Activated CD4-positive, alpha-beta memory T cell treated with anti-CD3 and anti-CD28 coated beads, Interleukin-2, amount 10 ng/mL, durations not matched to agents 7 days and 5 days (primary cell): ENCODE measurements at regions not wholly inside any gene's neighbourhood (a gene's known extent, or its start where the extent isn't known, plus 50 kb on each side); places are given as distances from the start of the nearest gene placed in this dataset.

Experiments used
- CTCF ChIA-PET: fragments of 350-600 bp; sonication (Branson Sonifier 250); formaldehyde crosslinking; loops from one replicate; lab custom pipeline; 2021; ENCODE audit warnings: antibody characterized with exemption, inconsistent platforms; lab: Charles Lee
- POLR2A ChIA-PET: fragments of 350-600 bp; sonication (Branson Sonifier 250); formaldehyde crosslinking; loops from one replicate; lab custom pipeline; 2021; ENCODE audit warnings: antibody characterized with exemption; lab: Charles Lee
- DNase-seq: peaks from one replicate; pipeline ENCODE4 v3.0.0-alpha.2; 2020
- H3K27ac Mint-ChIP-seq: one replicate; pipeline ENCODE4 v1.8.0; 2021; ENCODE audit warnings: mild to moderate bottlenecking, mixed read lengths
- H3K27me3 Mint-ChIP-seq: one replicate; pipeline ENCODE4 v1.8.0; 2021; ENCODE audit warnings: mixed read lengths
- H3K36me3 Mint-ChIP-seq: one replicate; pipeline ENCODE4 v1.8.0; 2021; ENCODE audit warnings: low read depth, mixed read lengths
- H3K4me1 Mint-ChIP-seq: one replicate; pipeline ENCODE4 v1.8.0; 2021; ENCODE audit warnings: mixed read lengths
- H3K4me3 Mint-ChIP-seq: one replicate; pipeline ENCODE4 v1.8.0; 2021; ENCODE audit warnings: mild to moderate bottlenecking, mixed read lengths
- H3K9me3 Mint-ChIP-seq: one replicate; pipeline ENCODE4 v1.8.0; 2021; ENCODE audit warnings: mixed read lengths

DNA sequence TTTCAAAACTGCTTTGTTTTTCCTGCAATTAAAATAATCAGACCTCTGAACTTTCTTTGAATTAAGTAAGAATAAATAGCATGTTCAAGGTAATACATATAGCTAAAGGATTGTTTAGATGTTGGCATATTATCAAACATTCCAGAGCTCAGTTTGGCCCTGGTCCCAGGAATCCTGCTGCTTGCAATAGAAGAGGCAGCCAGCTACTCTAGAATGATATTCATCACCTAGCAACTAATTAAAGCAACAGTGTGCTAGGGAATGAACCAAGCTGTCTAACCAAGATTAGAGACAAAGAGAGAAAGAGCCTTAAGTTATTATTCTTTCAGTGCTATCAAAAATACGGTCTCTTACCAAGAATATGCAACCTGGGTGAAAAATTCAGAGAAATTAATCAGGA is 460.9 kb downstream of the GABRG1 start:
- Mint-ChIP-seq H3K27me3 (no peaks in the 10 kb centered on the region), H3K4me3 (no peak overlapping the region), H3K9me3 (peaks cover 6% of the 10 kb centered on the region), H3K27ac (no peak overlapping the region), H3K4me1 (no peaks in the 10 kb centered on the region), H3K36me3 (no peaks in the 10 kb centered on the region)
- POLR2A ChIA-PET: no interaction called here
- CTCF ChIA-PET: no interaction called here
- no peak for DNase-seq

DNA sequence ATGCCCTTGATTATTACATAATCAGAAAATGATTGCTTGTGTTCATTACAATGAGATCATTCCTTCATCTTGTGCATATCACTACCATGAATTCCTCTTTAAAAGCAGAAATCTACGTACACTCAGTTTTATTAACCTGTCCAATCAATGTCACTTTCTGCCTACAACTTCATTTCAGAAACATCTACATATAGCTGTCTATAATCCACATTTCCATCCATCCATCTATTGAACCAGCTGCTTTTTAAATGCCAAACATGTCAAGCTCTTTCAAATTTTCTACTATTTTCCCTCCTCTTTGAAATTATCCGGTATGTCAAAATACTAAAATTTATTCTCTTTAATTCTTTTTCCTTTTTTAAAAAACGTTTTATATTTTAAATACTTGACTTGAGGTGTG is 462.0 kb downstream of the GABRG1 start:
- ChIA-PET POLR2A (no interaction called here), CTCF (no interaction called here)
- Mint-ChIP-seq H3K36me3 (no peaks in the 10 kb centered on the region), H3K27me3 (no peaks in the 10 kb centered on the region), H3K4me1 (no peaks in the 10 kb centered on the region), H3K4me3 (no peak overlapping the region), H3K27ac (no peak overlapping the region), H3K9me3 (peaks cover 4% of the 10 kb centered on the region)
- no peak for DNase-seq

DNA sequence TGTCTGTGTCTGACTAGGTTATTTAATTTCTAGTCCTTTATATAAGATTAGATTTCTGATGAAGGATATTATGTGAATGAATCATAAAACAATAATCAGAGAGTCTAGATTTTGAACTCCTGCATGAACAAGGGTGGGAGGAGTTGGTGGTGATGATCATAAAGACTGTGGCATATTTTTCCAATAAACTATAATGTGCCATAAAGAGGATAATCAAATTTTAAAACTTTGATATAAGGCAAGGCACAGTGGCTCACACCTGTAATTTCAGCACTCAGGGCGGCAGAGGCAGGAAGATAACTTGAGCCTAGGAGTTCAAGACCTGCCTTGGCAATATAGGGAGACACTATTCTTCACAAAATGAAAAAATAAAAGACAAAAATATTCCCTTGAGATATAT is 473.3 kb downstream of the GABRG1 start:
- no peaks in the 10 kb centered on the region for H3K4me1 Mint-ChIP-seq
- no peak overlapping the region for H3K27ac Mint-ChIP-seq
- H3K36me3 Mint-ChIP-seq: no peaks in the 10 kb centered on the region
- H3K4me3 Mint-ChIP-seq: no peak overlapping the region
- ChIA-PET POLR2A (no interaction called here), CTCF (no interaction called here)
- no peak for DNase-seq
- H3K9me3 Mint-ChIP-seq: peaks cover 7% of the 10 kb centered on the region
- no peaks in the 10 kb centered on the region for H3K27me3 Mint-ChIP-seq

DNA sequence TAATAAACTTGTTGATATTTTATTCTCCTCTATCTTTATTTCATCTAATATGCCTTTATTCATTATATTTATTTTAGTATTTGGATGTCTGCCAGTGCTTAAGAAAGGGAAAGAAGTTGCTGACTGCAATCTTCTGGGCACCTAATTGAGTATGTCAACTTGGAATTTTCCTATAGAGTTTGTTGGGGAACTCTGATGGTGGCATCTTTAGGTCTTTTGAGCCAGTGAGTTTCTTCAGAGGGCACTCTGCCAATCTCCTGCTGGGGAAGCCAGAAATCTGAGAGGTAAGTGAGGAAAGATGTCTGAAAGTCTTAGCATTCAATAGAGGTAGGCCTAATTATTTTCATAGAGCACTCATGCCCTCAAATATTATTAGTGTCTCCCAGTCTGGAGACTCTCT is 475.0 kb downstream of the GABRG1 start:
- Mint-ChIP-seq H3K36me3 (no peaks in the 10 kb centered on the region), H3K27ac (no peak overlapping the region)

DNA sequence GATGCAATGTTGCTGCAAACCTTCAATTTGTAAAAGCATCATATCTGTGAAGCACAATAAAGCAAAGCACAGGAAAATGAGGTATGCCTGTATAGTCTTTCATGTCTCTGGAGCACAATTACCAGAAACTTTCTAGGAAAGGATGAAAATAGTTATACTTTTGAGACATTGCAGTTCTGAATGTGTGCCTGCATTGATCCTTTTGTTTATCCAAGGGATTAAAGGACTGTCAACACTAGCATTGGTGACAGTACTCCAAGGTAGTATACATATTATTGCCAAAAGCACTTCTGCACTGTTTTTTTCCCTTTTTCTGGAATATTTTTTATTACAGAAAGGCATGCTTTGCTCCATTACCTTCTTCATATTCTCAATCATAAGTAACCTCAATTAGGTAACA is 476.0 kb downstream of the GABRG1 start:
- peaks cover 7% of the 10 kb centered on the region for H3K9me3 Mint-ChIP-seq
- POLR2A ChIA-PET: no interaction called here
- CTCF ChIA-PET: no interaction called here
- no peak overlapping the region for H3K4me3 Mint-ChIP-seq
- H3K36me3 Mint-ChIP-seq: no peaks in the 10 kb centered on the region
- H3K27ac Mint-ChIP-seq: no peak overlapping the region
- no peak for DNase-seq
- no peaks in the 10 kb centered on the region for H3K27me3 Mint-ChIP-seq
- H3K4me1 Mint-ChIP-seq: no peaks in the 10 kb centered on the region

More for the DNA sequence above, 475.0 kb downstream of the GABRG1 start:
- CTCF ChIA-PET: no interaction called here
- Mint-ChIP-seq H3K4me1 (no peaks in the 10 kb centered on the region), H3K4me3 (no peak overlapping the region), H3K27me3 (no peaks in the 10 kb centered on the region), H3K9me3 (peaks cover 7% of the 10 kb centered on the region)
- POLR2A ChIA-PET: no interaction called here
- DNase-seq: no peak

DNA sequence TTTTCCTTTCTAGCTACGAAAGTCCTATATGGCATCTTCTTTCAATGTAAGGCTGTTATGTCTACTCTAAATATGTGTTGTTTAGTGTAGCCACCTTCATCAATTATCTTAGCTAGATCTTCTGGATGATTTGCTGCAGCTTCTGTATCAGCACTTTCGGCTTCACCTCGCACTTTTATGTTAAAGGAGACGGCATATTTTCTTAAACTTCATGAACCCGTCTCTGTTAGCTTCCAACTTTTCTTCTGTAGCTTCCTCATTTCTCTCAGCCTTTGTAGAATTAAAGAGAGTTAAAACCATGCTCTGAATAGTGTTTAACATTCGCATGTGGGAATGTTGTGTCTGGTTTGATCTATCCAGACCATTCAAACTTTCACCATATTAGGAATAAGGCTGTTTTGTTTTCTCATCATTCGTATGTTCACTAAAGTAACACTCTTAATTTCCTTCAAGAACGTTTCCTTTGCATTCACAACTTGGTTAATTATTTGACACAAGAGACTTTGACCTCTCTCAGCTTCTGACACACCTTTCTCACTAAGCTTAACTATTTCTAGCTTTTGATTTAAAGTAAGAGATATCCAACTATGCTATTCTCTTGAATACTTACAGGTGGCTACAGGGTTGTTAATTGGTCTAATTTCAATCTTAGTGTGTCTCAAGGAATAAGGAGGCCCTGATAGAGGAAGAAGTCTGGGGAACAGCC is 476.8 kb downstream of the GABRG1 start:
- POLR2A ChIA-PET: no interaction called here
- Mint-ChIP-seq H3K4me1 (no peaks in the 10 kb centered on the region), H3K36me3 (no peaks in the 10 kb centered on the region), H3K27me3 (no peaks in the 10 kb centered on the region), H3K9me3 (peaks cover 3% of the 10 kb centered on the region), H3K4me3 (no peak overlapping the region), H3K27ac (no peak overlapping the region)
- no peak for DNase-seq
- CTCF ChIA-PET: no interaction called here

DNA sequence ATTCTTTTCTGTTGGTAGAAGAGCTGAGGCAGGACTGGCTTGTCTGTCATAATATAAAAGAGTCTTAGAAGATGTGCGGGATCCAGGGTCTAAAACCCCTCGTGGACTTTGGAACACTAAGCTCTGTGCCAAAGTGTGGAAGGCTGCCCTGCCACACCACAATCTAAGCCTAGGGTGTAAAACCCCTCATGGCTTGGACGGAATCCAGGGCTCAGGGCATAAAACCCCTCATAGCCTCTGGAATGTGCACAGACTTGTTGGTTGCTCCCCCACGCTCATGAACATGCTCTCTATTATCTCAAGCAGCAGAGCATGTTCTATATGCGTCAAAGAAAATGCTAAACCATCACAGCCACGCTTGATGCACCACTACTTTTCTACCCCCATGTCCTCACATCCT is 483.6 kb downstream of the GABRG1 start:
- no peaks in the 10 kb centered on the region for H3K4me1 Mint-ChIP-seq
- H3K4me3 Mint-ChIP-seq: no peak overlapping the region
- no peak overlapping the region for H3K27ac Mint-ChIP-seq
- no peaks in the 10 kb centered on the region for H3K27me3 Mint-ChIP-seq
- ChIA-PET POLR2A (no interaction called here), CTCF (no interaction called here)
- no peaks in the 10 kb centered on the region for H3K36me3 Mint-ChIP-seq
- DNase-seq: no peak
- H3K9me3 Mint-ChIP-seq: no peaks in the 10 kb centered on the region

DNA sequence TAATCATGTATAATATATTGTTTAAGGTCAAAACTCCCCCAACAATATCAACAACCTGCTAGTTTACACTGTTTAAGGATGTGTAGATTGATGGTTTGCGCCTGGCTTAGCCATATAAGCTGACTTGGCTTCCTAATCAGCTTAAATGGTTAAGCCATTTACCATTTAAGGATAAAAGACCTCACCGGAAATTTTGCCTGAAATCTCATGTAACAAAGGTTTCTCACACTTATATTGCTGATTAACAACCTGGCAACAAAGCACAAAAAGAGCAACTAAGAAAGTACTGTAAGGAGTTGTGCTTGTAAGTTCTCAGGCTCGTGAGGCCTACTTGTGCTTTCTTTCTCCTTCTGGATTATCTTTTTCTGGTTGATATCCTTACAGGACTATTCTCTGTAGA is 485.2 kb downstream of the GABRG1 start:
- Mint-ChIP-seq H3K4me3 (no peak overlapping the region), H3K36me3 (no peaks in the 10 kb centered on the region), H3K4me1 (no peaks in the 10 kb centered on the region), H3K9me3 (no peaks in the 10 kb centered on the region), H3K27ac (no peak overlapping the region), H3K27me3 (no peaks in the 10 kb centered on the region)
- ChIA-PET CTCF (no interaction called here), POLR2A (no interaction called here)
- no peak for DNase-seq

DNA sequence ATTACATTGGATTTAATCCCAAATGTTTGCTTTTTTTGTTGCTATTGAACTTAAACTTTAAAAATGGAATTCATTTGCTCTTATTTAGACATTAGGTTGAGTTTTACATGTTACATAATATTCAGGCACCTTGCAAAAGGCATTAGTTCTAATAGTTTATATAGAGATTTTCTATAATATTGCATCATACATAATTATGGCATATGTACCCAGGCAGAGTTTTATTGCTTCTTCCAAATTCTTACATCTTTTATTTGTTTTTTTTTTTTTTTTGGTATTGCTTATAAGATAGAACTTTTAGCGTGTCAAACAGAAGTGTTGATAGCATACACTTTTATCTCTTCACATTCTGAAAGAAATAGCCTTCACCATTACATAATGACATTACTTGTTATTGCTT is 487.7 kb downstream of the GABRG1 start:
- Mint-ChIP-seq H3K27me3 (no peaks in the 10 kb centered on the region), H3K36me3 (no peaks in the 10 kb centered on the region), H3K27ac (no peak overlapping the region), H3K4me3 (no peak overlapping the region), H3K9me3 (no peaks in the 10 kb centered on the region), H3K4me1 (no peaks in the 10 kb centered on the region)
- DNase-seq: no peak
- ChIA-PET POLR2A (no interaction called here), CTCF (no interaction called here)

DNA sequence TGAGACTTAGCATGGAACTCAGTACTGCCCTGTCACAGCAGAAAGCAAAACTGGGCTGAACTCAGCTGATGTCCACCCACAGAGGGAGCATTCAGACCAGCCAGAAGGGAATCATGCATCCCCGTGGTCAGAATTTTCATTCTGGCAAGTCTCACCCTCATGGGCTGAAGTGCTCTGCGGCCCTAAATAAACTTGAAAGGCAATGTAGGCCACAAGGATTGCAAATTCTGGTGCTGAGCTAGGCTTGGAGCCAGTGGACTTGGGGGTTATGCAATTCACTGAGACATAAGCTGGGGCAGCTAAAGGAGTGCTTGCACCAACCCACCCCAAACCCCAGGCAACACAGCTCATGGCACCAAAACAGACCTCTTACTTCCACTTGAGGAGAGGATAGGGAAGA is 494.1 kb downstream of the GABRG1 start:
- Mint-ChIP-seq H3K4me1 (no peaks in the 10 kb centered on the region), H3K27ac (no peak overlapping the region), H3K36me3 (no peaks in the 10 kb centered on the region), H3K27me3 (no peaks in the 10 kb centered on the region), H3K9me3 (peaks cover 2% of the 10 kb centered on the region), H3K4me3 (no peak overlapping the region)
- ChIA-PET POLR2A (no interaction called here), CTCF (no interaction called here)
- no peak for DNase-seq

DNA sequence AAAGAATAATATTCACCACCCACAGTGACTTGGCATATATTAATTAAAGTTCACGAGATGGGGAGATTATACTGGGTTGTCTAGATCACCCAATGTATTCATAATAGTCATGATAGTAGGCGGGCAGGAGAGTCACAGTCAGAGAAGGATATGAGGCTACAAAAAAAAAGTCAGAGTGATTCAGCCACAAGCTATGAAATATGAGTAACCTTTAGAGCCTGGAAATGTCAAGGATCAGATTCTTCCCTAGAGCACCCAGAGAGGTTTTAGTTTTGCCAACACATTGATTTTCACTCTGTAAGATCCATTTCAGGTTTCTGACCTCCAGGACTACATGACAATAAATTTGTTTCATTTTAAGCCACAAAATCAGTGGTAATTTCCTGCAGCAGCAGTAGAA is 501.9 kb downstream of the GABRG1 start:
- H3K9me3 Mint-ChIP-seq: peaks cover 2% of the 10 kb centered on the region
- ChIA-PET POLR2A (no interaction called here), CTCF (no interaction called here)
- no peaks in the 10 kb centered on the region for H3K36me3 Mint-ChIP-seq
- no peak for DNase-seq
- H3K4me1 Mint-ChIP-seq: no peaks in the 10 kb centered on the region
- H3K4me3 Mint-ChIP-seq: no peak overlapping the region
- H3K27ac Mint-ChIP-seq: no peak overlapping the region
- no peaks in the 10 kb centered on the region for H3K27me3 Mint-ChIP-seq

DNA sequence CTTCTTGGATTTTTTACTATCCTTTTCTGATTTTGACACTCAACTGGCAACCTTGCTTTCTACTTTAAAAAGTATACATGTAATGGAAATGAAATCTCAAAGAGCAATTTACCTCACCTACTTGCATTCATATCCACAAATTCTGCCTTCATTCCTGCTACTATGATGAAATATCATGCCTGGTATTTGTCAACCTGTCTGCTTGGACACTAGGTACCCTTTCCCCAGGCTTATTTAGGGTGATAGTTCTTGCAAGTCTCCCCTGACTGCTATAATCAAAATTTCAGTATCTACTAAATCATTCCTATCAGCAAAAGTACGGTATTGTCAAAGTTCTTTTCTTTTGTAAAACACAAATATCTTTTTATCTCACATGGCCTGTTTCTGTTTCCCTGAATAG is 503.0 kb downstream of the GABRG1 start:
- ChIA-PET CTCF (no interaction called here), POLR2A (no interaction called here)
- DNase-seq: no peak
- Mint-ChIP-seq H3K9me3 (peaks cover 4% of the 10 kb centered on the region), H3K36me3 (no peaks in the 10 kb centered on the region), H3K27me3 (no peaks in the 10 kb centered on the region), H3K4me3 (no peak overlapping the region), H3K27ac (no peak overlapping the region), H3K4me1 (no peaks in the 10 kb centered on the region)

DNA sequence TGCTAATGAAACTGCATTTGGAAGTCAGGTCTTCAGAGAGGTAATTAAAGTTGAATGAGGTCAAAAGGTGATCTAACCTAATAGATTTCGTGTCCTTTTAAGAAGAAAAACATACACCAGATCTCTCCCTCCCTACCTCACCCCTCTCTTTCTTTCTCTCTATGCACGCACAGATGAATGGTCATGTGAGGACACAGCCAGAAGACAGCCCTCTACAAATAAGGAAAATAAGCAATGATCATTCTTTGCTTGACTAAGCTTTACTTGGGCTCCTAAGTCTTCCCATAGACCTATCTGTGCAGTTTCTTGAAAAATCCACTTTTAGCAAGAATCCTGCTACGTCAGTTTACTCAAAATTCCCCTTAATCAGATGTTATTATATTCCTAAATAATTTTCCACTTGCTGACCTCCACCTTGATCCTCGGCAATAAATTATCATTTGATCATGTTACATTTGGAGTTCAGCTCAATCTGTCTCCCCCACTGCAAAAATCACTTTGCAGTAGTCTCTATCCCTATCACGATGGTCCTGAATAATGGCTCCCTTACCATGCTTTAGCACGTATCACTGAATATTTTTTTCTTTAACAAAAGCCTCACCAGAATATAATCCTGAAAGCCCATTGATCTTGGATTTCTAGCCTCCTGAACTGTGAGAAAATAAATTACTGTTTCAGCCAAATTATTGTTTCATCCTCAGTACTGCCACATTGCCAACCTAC is 527.3 kb downstream of the GABRG1 start:
- no peaks in the 10 kb centered on the region for H3K4me1 Mint-ChIP-seq
- DNase-seq: no peak
- CTCF ChIA-PET: no interaction called here
- H3K9me3 Mint-ChIP-seq: peaks cover 8% of the 10 kb centered on the region
- no peaks in the 10 kb centered on the region for H3K27me3 Mint-ChIP-seq
- H3K27ac Mint-ChIP-seq: no peak overlapping the region
- POLR2A ChIA-PET: no interaction called here
- no peak overlapping the region for H3K4me3 Mint-ChIP-seq
- H3K36me3 Mint-ChIP-seq: no peaks in the 10 kb centered on the region

DNA sequence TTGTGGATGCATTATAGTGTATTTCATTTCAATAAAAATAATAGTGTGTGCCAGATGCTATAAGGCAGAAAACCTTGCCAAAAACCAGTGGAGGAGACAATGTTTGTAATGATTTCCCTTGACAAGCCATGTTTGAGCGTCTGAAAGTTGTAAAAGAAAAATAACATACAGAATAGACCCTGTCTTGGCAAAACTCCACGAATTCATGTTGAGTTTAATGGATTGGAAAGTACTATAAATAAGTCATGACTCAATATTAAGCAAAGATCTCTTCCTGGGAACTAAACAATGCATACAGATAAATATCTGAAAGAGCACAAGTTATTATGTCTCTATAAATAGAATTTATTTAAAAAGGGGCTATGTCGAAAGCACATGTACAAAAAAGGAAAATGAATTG is 543.5 kb downstream of the GABRG1 start:
- Mint-ChIP-seq H3K27me3 (no peaks in the 10 kb centered on the region), H3K36me3 (no peaks in the 10 kb centered on the region), H3K4me1 (no peaks in the 10 kb centered on the region), H3K27ac (no peak overlapping the region), H3K9me3 (peaks cover 9% of the 10 kb centered on the region), H3K4me3 (no peak overlapping the region)
- ChIA-PET CTCF (no interaction called here), POLR2A (no interaction called here)
- DNase-seq: no peak
